ENCODE measurements at regions not wholly inside any gene's neighbourhood (a gene's known extent, or its start where the extent isn't known, plus 50 kb on each side); places are given as distances from the start of the nearest gene placed in this dataset.

DNA sequence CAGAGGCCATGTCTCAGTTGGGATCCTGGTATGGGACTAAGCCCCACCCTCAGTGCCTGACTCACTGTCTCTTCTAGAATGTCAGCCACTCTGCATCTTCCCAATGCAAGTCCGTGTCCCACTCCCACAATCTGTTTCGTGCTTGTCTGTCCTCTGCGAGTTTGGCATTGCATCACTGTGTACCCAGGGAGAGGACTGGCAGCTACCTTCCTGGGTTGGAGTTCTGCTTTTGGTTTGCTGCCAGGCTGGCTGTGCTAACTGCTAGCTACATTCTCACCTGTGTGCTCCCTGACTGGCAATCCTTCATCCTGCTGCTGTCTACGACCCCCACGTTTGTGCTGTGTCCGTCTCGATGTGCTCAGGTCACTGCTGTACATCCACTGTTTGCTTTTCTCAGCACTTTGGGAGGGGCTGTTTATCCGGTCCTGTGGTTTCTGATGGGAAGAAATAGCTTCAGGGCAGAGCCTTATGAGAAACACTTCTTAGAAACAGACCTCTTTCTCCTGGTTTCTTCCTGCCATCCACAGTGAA lies 56.0 kb upstream of the GLI3 start:
- no peak for DNase-seq
- H3K4me1 ChIP-seq, result no peaks in the 10 kb centered on the region
- WGBS, 3 donors, result 54 to 62% (median 58%) methylated on average over 8 of the region's 8 CpGs

GRCh38 chr7:42289473-42289872 lies 52.5 kb upstream of the GLI3 start:
- Histone ChIP-seq H3K27ac (no peak overlapping the region), H3K36me3 (ENCODE audit: insufficient read depth in 1 of 2, low read depth in 1 of 2) (no peaks in the 10 kb centered on the region), H3K4me3 (no peak overlapping the region), H3K9me3 (no peaks in the 10 kb centered on the region), H3K27me3 (ENCODE audit: insufficient read depth in 3 of 3, low read length in 2 of 3) (peaks cover 0 to 3% (median 0%) of the 10 kb centered on the region in 3 donors), H3K4me1 (no peaks in the 10 kb centered on the region)
- intact Hi-C loops (cut with DNase I), result no loop called here
- no peak for ATAC-seq
- DNase-seq, result no peak
- WGBS, 3 donors, result 87 to 97% (median 94%) methylated on average over 1 of the region's 1 CpG
- no peak for TF ChIP-seq CTCF (IDR thresholded peaks at IDR 0.05)

More for the DNA sequence above, 56.0 kb upstream of the GLI3 start:
- Histone ChIP-seq H3K27me3 (ENCODE audit: insufficient read depth in 3 of 3, low read length in 2 of 3) (peaks cover 0 to 3% (median 0%) of the 10 kb centered on the region in 3 donors), H3K27ac (no peak overlapping the region), H3K36me3 (ENCODE audit: insufficient read depth in 1 of 2, low read depth in 1 of 2) (no peaks in the 10 kb centered on the region), H3K4me3 (no peak overlapping the region), H3K9me3 (no peaks in the 10 kb centered on the region)
- ATAC-seq, result peak in 2 of 4 donors; percentile 37 to 52
- no peak for TF ChIP-seq CTCF (IDR thresholded peaks at IDR 0.05)
- intact Hi-C loops (cut with DNase I), result no loop called here
